ENCODE measurements at regions not wholly inside any gene's neighbourhood (a gene's known extent, or its start where the extent isn't known, plus 50 kb on each side); places are given as distances from the start of the nearest gene placed in this dataset.

GRCh38 chr2:147177071-147177857, 667.6 kb upstream of the ACVR2A start:
- no peak overlapping the region for H3T11ph ChIP-seq (ENCODE audit: low read length)
- H3K18ac ChIP-seq (ENCODE audit: insufficient read length, low read depth, low read length), result no peak overlapping the region
- no peak overlapping the region for H2BK15ac ChIP-seq (ENCODE audit: low read depth, low read length)
- no peak overlapping the region for H2BK20ac ChIP-seq (ENCODE audit: low read depth, low read length, poor library complexity, severe bottlenecking)
- H4K8ac ChIP-seq (replicated peaks; ENCODE audit: insufficient read length, low read depth, low read length), result no peak overlapping the region
- H3K79me1 ChIP-seq (ENCODE audit: insufficient read depth, low read depth, low read length, poor library complexity, severe bottlenecking), result no peaks in the 10 kb centered on the region
- H3K36me3 Mint-ChIP-seq (ENCODE audit: insufficient read depth in 1 of 3, low read depth in 3 of 3), result peaks cover 0 to 15% (median 3%) of the 10 kb centered on the region in 3 experiments; a peak in 6 of 7 replicates
- H4K91ac ChIP-seq (ENCODE audit: insufficient read length, low read depth, low read length), result no peak overlapping the region
- H2BK120ac ChIP-seq (ENCODE audit: low read depth, low read length, poor library complexity, severe bottlenecking), result no peak overlapping the region
- H3K23me2 ChIP-seq (ENCODE audit: insufficient read length, low read depth, low read length, poor library complexity, severe bottlenecking), result no peaks in the 10 kb centered on the region
- peaks cover 5 to 10% of the 10 kb centered on the region in 2 experiments; a peak in 4 of 5 replicates for H3K9me3 Mint-ChIP-seq
- no peak overlapping the region for H2AFZ ChIP-seq (ENCODE audit: low read length)
- H3K4me2 ChIP-seq (ENCODE audit: insufficient read depth, insufficient read length, low read length), result no peak overlapping the region
- H3K4me1 Mint-ChIP-seq, result peaks cover 29 to 41% of the 10 kb centered on the region in 2 experiments
- H2AK5ac ChIP-seq (ENCODE audit: insufficient read length, low read length), result no peak overlapping the region
- H4K5ac ChIP-seq (ENCODE audit: insufficient read length, low read depth, low read length), result no peak overlapping the region
- no peak overlapping the region for H3K4ac ChIP-seq (ENCODE audit: low read depth, low read length)
- WGBS (ENCODE audit: extremely low coverage, insufficient read length, low lambda C conversion rate), result no CpG with 5 or more reads among the region's 1 CpG
- H3K4me3 Mint-ChIP-seq, result no peak overlapping the region
- H2BK12ac ChIP-seq (ENCODE audit: insufficient read length, low read depth, low read length), result no peak overlapping the region
- H3K27ac Mint-ChIP-seq, result no peak overlapping the region
- H4K20me1 ChIP-seq (ENCODE audit: control insufficient read depth, insufficient read depth, insufficient read length), result no peaks in the 10 kb centered on the region
- H3K79me2 ChIP-seq (ENCODE audit: insufficient read depth, low read length), result no peaks in the 10 kb centered on the region
- H3K23ac ChIP-seq (ENCODE audit: insufficient read length, low read depth, low read length), result no peak overlapping the region
- H3K9me3 ChIP-seq (ENCODE audit: control insufficient read depth, low read depth, low read length), result no peaks in the 10 kb centered on the region
- no peak overlapping the region for H3K56ac ChIP-seq (ENCODE audit: insufficient read length, low read depth, low read length)
- H3K27me3 ChIP-seq (ENCODE audit: insufficient read depth, low read length), result no peaks in the 10 kb centered on the region
- H3K9ac ChIP-seq (ENCODE audit: extremely low read depth, insufficient read length, low read length), result no peak overlapping the region
- no peak overlapping the region for H2BK5ac ChIP-seq (ENCODE audit: insufficient read length, low read length)
- H3K27me3 Mint-ChIP-seq (ENCODE audit: low read depth), result peaks cover 11% of the 10 kb centered on the region
- TF ChIP-seq CTCF (conservative IDR thresholded peaks at IDR 0.05), result no peak
- no peak overlapping the region for H3K14ac ChIP-seq (ENCODE audit: insufficient read depth, low read length)
- no peak for DNase-seq
- no peak overlapping the region for H3K27ac ChIP-seq (ENCODE audit: insufficient read length, low read depth, low read length)
- peaks cover 4% of the 10 kb centered on the region; the same call in 1 of the 2 replicates for H3K4me1 ChIP-seq (ENCODE audit: insufficient read depth, low read length)
